ENCODE measurements at regions not wholly inside any gene's neighbourhood (a gene's known extent, or its start where the extent isn't known, plus 50 kb on each side); places are given as distances from the start of the nearest gene placed in this dataset.
"Not testable (repeated sequence)": the region's sequence is repeated elsewhere in the genome, so short reads cannot be mapped to it uniquely, and the experiment has no call there.

GRCh38 chr5:131107128-131107527, 57.9 kb downstream of the HINT1 start:
- DNase-seq, result no peak

GRCh38 chr5:131104169-131104808, 60.8 kb downstream of the HINT1 start:
- no peak for DNase-seq

GRCh38 chr5:131096774-131097710, 68.0 kb downstream of the HINT1 start:
- DNase-seq, result no peak

- DNase-seq, result not testable (repeated sequence)
Measured at GRCh38 chr5:131095561-131095960, 69.5 kb downstream of the HINT1 start.

- no peak for DNase-seq
Measured at GRCh38 chr5:131084436-131084835, 80.6 kb downstream of the HINT1 start.

- DNase-seq, result no peak
Measured at GRCh38 chr5:131081913-131082488, 83.1 kb downstream of the HINT1 start.

- no peak for DNase-seq
Measured at GRCh38 chr5:131081374-131081773, 83.7 kb downstream of the HINT1 start.

GRCh38 chr5:131079232-131079631, 85.8 kb downstream of the HINT1 start:
- DNase-seq, result no peak

GRCh38 chr5:131068893-131069643, 96.0 kb downstream of the HINT1 start:
- no peak for DNase-seq

- no peak for DNase-seq
Measured at GRCh38 chr5:131068076-131068475, 97.0 kb downstream of the HINT1 start.

GRCh38 chr5:131067636-131068035, 97.4 kb downstream of the HINT1 start:
- DNase-seq, result no peak

- DNase-seq, result no peak
Measured at GRCh38 chr5:131064669-131065371, 100.2 kb downstream of the HINT1 start.

GRCh38 chr5:131042021-131042789, 122.9 kb downstream of the HINT1 start:
- DNase-seq, result no peak

- DNase-seq, result no peak
Measured at GRCh38 chr5:131023498-131023865, 141.6 kb downstream of the HINT1 start.

- peak; percentile 10 for DNase-seq
Measured at GRCh38 chr5:131022811-131023497, 142.1 kb downstream of the HINT1 start.

- DNase-seq, result no peak
Measured at GRCh38 chr5:131021646-131022045, 143.4 kb downstream of the HINT1 start.

GRCh38 chr5:131019601-131020315, 145.3 kb downstream of the HINT1 start:
- no peak for DNase-seq

GRCh38 chr5:131019111-131019510, 145.9 kb downstream of the HINT1 start:
- no peak for DNase-seq

GRCh38 chr5:131008329-131008728, 156.7 kb downstream of the HINT1 start:
- no peak for DNase-seq
